GM23248 (cell line): ENCODE measurements at regions not wholly inside any gene's neighbourhood (a gene's known extent, or its start where the extent isn't known, plus 50 kb on each side); places are given as distances from the start of the nearest gene placed in this dataset.

ENCODE experiments used
- DNase-seq: peaks from one replicate; pipeline ENCODE4 v3.0.0-alpha.2; 2015
- H2AFZ ChIP-seq: fragments of 200-600 bp; sonication (generic); 2 replicates; pipeline ENCODE4 v1.6.1; 2016; ENCODE audit warnings: antibody characterized with exemption
- H3F3A ChIP-seq: fragments of 200-600 bp; sonication (generic); 2 replicates; pipeline ENCODE4 v1.6.1; 2016; ENCODE audit warnings: mild to moderate bottlenecking, antibody characterized with exemption, mixed run types; ENCODE audit not compliant: insufficient read depth
- H3K27ac ChIP-seq: fragments of 200-600 bp; sonication (generic); 2 replicates; pipeline ENCODE4 v1.5.1; 2016; ENCODE audit warnings: mild to moderate bottlenecking
- H3K27me3 ChIP-seq: fragments of 200-600 bp; sonication (generic); replicated peaks from 2 replicates; pipeline ENCODE4 v1.6.1; 2016; ENCODE audit warnings: mild to moderate bottlenecking; ENCODE audit not compliant: insufficient read depth
- H3K36me3 ChIP-seq: fragments of 200-600 bp; sonication (generic); 2 replicates; pipeline ENCODE4 v1.6.1; 2016; ENCODE audit warnings: low read depth, mild to moderate bottlenecking
- H3K4me1 ChIP-seq: fragments of 200-600 bp; sonication (generic); 2 replicates; pipeline ENCODE4 v1.6.1; 2016; ENCODE audit warnings: mild to moderate bottlenecking; ENCODE audit not compliant: insufficient read depth
- H3K4me2 ChIP-seq: fragments of 200-600 bp; sonication (generic); one replicate; pipeline ENCODE4 v1.6.1; 2016; ENCODE audit warnings: mild to moderate bottlenecking; ENCODE audit not compliant: unreplicated experiment
- H3K4me3 ChIP-seq: fragments of 200-600 bp; sonication (generic); 2 replicates; pipeline ENCODE4 v1.5.1; 2016; ENCODE audit warnings: mild to moderate bottlenecking
- H3K79me2 ChIP-seq: fragments of 200-600 bp; sonication (generic); 2 replicates; pipeline ENCODE4 v1.6.1; 2016; ENCODE audit warnings: mild to moderate bottlenecking; ENCODE audit not compliant: insufficient read depth
- H3K9ac ChIP-seq: fragments of 200-600 bp; sonication (generic); 2 replicates; pipeline ENCODE4 v1.6.1; 2016; ENCODE audit warnings: mild to moderate bottlenecking
- H3K9me2 ChIP-seq: fragments of 200-600 bp; sonication (generic); 2 replicates; pipeline ENCODE4 v1.6.1; 2016; ENCODE audit warnings: mixed run types, mild to moderate bottlenecking, moderate library complexity; ENCODE audit not compliant: insufficient read depth
- H3K9me3 ChIP-seq: fragments of 200-600 bp; sonication (generic); one replicate; pipeline ENCODE4 v1.6.1; 2017; ENCODE audit warnings: low read depth
- H4K20me1 ChIP-seq: fragments of 200-600 bp; sonication (generic); 2 replicates; pipeline ENCODE4 v1.6.0; 2016; ENCODE audit not compliant: insufficient read depth
- EZH2 ChIP-seq: fragments of 200-600 bp; sonication (generic); IDR thresholded peaks from 2 replicates; pipeline ENCODE4 v1.6.1; 2018; ENCODE audit warnings: antibody characterized with exemption, mild to moderate bottlenecking; ENCODE audit not compliant: insufficient read depth, poor library complexity, severe bottlenecking
- EZH2phosphoT487 ChIP-seq: fragments of 200-600 bp; sonication (generic); IDR thresholded peaks from 2 replicates; pipeline ENCODE4 v1.6.1; 2018; ENCODE audit warnings: antibody characterized with exemption, moderate library complexity, mild to moderate bottlenecking, low read depth; ENCODE audit not compliant: insufficient read depth
- WGBS, 2 experiments: methylation state at CpG; one replicate each; pipeline ENCODE4 v1.1.6; 2015 to 2017; ENCODE audit warnings: low lambda C conversion rate in 2 of 2, low coverage in 1 of 2; ENCODE audit errors: missing lambda C conversion rate in 2 of 2; 5-methylcytosine and 5-hydroxymethylcytosine counted together
- in situ Hi-C: fragments of 300-500 bp; cut with MboI; formaldehyde crosslinking; loops from 2 replicates; pipeline ENCODE4 v1.15.0; 2020

DNA sequence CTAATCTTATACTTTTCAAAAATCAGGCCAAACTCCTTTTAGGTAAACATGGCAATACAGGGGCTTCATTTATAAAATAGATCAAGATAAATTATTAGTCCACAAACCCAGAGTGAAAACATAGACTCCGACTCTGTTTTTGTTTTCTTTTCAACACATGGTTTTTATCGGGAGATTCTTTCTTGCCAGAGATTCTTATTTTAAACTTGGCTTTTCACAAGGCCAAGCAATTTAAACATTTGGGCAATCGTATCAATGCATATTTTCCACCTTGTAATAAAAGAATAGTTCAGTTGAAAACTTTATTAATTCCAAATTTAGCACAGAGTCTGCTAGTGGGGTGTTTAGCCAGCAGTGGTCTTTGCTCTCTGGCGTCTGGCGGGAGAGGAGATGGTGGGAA, 71.9 kb downstream of the SOX11 start:
- H3K4me3 ChIP-seq = no peak overlapping the region
- in situ Hi-C loops = no loop called here
- H4K20me1 ChIP-seq = no peaks in the 10 kb centered on the region
- no peaks in the 10 kb centered on the region for H3F3A ChIP-seq
- no peaks in the 10 kb centered on the region for H3K36me3 ChIP-seq
- no peaks in the 10 kb centered on the region for H3K27me3 ChIP-seq
- H3K9ac ChIP-seq = no peak overlapping the region
- H3K9me3 ChIP-seq = no peaks in the 10 kb centered on the region
- no peak overlapping the region for H3K4me2 ChIP-seq
- no peak for DNase-seq
- no peaks in the 10 kb centered on the region for H3K4me1 ChIP-seq
- H3K79me2 ChIP-seq = no peaks in the 10 kb centered on the region
- no peak overlapping the region for H2AFZ ChIP-seq
- TF ChIP-seq EZH2 (no peak), EZH2phosphoT487 (no peak)
- no peak overlapping the region for H3K27ac ChIP-seq
- 15 to 18% methylated on average over 5 of the region's 5 CpGs for WGBS, 2 experiments
- H3K9me2 ChIP-seq = no peaks in the 10 kb centered on the region

DNA sequence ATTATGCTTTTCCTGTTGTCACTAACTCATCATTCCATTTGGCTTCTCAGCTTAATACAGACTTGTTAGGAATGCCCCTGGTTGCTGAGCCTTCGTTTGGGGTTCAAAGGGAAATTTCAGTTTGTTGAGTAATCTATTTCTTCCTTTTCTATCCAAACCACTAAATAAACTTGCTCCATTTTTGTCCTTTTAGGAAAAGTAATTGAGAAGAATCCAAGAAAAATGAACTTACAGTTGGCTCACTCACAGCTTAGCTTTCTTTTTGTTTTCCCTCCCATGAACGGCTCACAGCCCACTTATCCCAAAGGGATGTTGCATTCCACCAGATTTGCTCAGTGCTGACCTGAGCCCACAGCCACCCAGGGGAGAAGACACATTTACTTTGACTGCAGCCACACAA, 73.9 kb downstream of the SOX11 start:
- WGBS, 2 experiments = 0 to 3% methylated on average over 2 of the region's 2 CpGs
- H3K36me3 ChIP-seq = no peaks in the 10 kb centered on the region
- H3K79me2 ChIP-seq = no peaks in the 10 kb centered on the region
- H3K4me3 ChIP-seq = no peak overlapping the region
- no peak overlapping the region for H3K27ac ChIP-seq
- no peaks in the 10 kb centered on the region for H3K27me3 ChIP-seq
- H2AFZ ChIP-seq = no peak overlapping the region
- H3K9ac ChIP-seq = no peak overlapping the region
- no peaks in the 10 kb centered on the region for H3K9me3 ChIP-seq
- no peaks in the 10 kb centered on the region for H4K20me1 ChIP-seq
- no peaks in the 10 kb centered on the region for H3F3A ChIP-seq
- DNase-seq = no peak
- in situ Hi-C loops = no loop called here
- H3K4me2 ChIP-seq = no peak overlapping the region
- no peaks in the 10 kb centered on the region for H3K9me2 ChIP-seq
- TF ChIP-seq EZH2phosphoT487 (no peak), EZH2 (no peak)
- H3K4me1 ChIP-seq = no peaks in the 10 kb centered on the region

DNA sequence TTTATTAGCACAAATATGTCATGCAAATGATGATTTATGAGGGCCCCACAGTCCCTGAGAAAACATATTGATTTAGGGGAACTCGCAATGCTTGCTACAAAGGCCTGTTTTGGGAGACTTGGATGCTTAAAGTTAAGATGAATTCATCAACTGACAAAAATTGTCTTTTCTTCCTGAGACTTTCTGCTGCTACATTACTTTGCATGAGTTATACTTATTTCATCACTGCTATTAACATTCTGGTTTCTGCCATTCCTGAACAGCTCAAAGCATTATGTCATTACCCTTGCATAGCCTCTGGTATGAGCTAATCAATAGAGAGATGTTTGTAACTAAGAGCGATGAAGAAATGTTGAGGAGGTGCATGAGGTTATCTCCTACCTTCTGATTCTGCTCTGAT, 74.4 kb downstream of the SOX11 start:
- Histone ChIP-seq H3K27ac (no peak overlapping the region), H3K9ac (no peak overlapping the region), H3K9me2 (no peaks in the 10 kb centered on the region), H2AFZ (no peak overlapping the region), H3K9me3 (no peaks in the 10 kb centered on the region), H3K79me2 (no peaks in the 10 kb centered on the region), H3F3A (no peaks in the 10 kb centered on the region), H3K4me1 (no peaks in the 10 kb centered on the region), H3K4me3 (no peak overlapping the region), H3K27me3 (no peaks in the 10 kb centered on the region), H4K20me1 (no peaks in the 10 kb centered on the region), H3K4me2 (no peak overlapping the region), H3K36me3 (no peaks in the 10 kb centered on the region)
- in situ Hi-C loops = no loop called here
- DNase-seq = no peak
- WGBS, 2 experiments = 42 to 46% methylated on average over 2 of the region's 2 CpGs
- TF ChIP-seq EZH2 = no peak
- TF ChIP-seq EZH2phosphoT487 = no peak

DNA sequence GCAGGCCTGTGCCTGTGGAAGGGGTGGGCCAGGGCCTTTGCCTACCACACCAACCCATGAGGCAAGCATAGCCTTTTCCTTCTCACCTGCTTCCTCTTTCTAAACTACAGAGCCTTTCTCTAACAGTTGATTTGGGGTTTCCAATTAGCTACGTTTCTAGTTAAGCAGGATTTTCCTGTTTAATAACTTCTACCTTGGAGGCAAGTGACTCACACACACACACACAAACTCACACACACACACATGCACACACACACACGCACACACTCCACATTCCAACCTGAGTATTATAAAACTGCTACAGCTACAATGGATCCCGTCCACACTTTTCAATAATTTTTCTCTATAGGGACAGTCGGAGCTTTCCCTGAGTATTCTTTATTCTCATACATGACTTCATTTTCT, 84.9 kb downstream of the SOX11 start:
- Histone ChIP-seq H3K4me1 (no peaks in the 10 kb centered on the region), H3K4me2 (no peak overlapping the region), H3F3A (no peaks in the 10 kb centered on the region), H3K9me3 (no peaks in the 10 kb centered on the region), H2AFZ (no peak overlapping the region), H3K36me3 (no peaks in the 10 kb centered on the region), H3K27me3 (no peaks in the 10 kb centered on the region), H3K79me2 (no peaks in the 10 kb centered on the region), H4K20me1 (no peaks in the 10 kb centered on the region), H3K9ac (no peak overlapping the region), H3K9me2 (no peaks in the 10 kb centered on the region), H3K27ac (no peak overlapping the region), H3K4me3 (no peak overlapping the region)
- in situ Hi-C loops = no loop called here
- TF ChIP-seq EZH2 = no peak
- TF ChIP-seq EZH2phosphoT487 = no peak
- DNase-seq = no peak
- 21% methylated on average over 4 of the region's 4 CpGs for WGBS, 2 experiments

DNA sequence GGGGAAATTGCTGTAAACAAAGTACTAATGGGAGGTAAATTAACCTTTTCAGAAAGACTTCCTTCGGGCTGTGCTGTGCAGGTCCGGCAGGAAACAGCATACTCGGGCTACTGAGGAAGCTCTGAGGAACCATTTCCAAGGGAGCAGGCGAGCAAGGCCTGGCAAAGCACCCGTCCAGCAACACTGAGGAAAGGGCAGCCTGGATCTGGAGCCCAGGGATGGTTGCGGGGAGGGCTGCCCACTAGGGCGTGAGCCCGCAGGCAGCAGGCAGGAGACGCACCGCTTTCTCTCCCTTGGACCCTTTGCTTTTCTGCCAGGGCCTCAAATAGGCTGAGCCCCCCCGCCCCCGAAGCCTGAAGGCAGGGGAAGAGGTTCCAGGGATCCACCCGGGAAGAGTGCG, 89.5 kb downstream of the SOX11 start:
- Histone ChIP-seq H3K9ac (no peak overlapping the region), H3K4me1 (no peaks in the 10 kb centered on the region), H3K27ac (no peak overlapping the region), H3K9me2 (no peaks in the 10 kb centered on the region), H3K9me3 (no peaks in the 10 kb centered on the region), H3F3A (no peaks in the 10 kb centered on the region), H2AFZ (no peak overlapping the region), H3K36me3 (no peaks in the 10 kb centered on the region), H4K20me1 (no peaks in the 10 kb centered on the region), H3K27me3 (no peaks in the 10 kb centered on the region), H3K79me2 (no peaks in the 10 kb centered on the region), H3K4me3 (no peak overlapping the region), H3K4me2 (no peak overlapping the region)
- no peak for TF ChIP-seq EZH2
- no peak for TF ChIP-seq EZH2phosphoT487
- no peak for DNase-seq
- in situ Hi-C loops = no loop called here
- 58 to 60% methylated on average over 14 of the region's 14 CpGs for WGBS, 2 experiments
